Lower leg skin (tissue), 4 donors: ENCODE measurements at regions not wholly inside any gene's neighbourhood (a gene's known extent, or its start where the extent isn't known, plus 50 kb on each side); places are given as distances from the start of the nearest gene placed in this dataset.

Source experiments
- DNase-seq, 2 donors: peaks; one replicate each; pipeline ENCODE4 v3.0.0-alpha.2; 2019; ENCODE audit warnings: low spot score in 2 of 2
- H3K4me3 ChIP-seq: fragments of 200-600 bp; sonication (generic); 2 replicates; pipeline ENCODE4 v1.5.1; 2017; ENCODE audit warnings: mild to moderate bottlenecking, low read depth; ENCODE audit not compliant: poor library complexity, severe bottlenecking
- CTCF ChIP-seq, 3 donors: fragments of 450-650 bp; IDR thresholded peaks; one replicate each; pipeline ENCODE4 v1.5.1; 2016; ENCODE audit warnings: antibody characterized with exemption in 3 of 3, mild to moderate bottlenecking in 3 of 3, moderate library complexity in 2 of 3
- POLR2A ChIP-seq, 2 donors: fragments of 450-650 bp; IDR thresholded peaks; one replicate each; pipeline ENCODE4 v1.6.1; 2016 to 2017; ENCODE audit warnings: antibody characterized with exemption in 2 of 2, mild to moderate bottlenecking in 1 of 2, moderate library complexity in 1 of 2
- whole genome bisulfite sequencing, 2 donors: methylation state at CpG; one replicate each; pipeline ENCODE4 v1.1.5; 2018; 5-methylcytosine and 5-hydroxymethylcytosine counted together
- intact Hi-C: fragments of 100-400 bp; cut with DNase I; formaldehyde crosslinking; loops from one replicate; pipeline ENCODE4 v1.15.0; 2023; ENCODE audit warnings: low total_unique reads

GRCh38 chr2:58634653-58635370 is 393.7 kb upstream of the FANCL start:
- 54 to 55% methylated on average over 4 of the region's 4 CpGs for WGBS, 2 donors
- no peak for TF ChIP-seq POLR2A (IDR thresholded peaks at IDR 0.05)
- TF ChIP-seq CTCF (IDR thresholded peaks at IDR 0.05): no peak
- DNase-seq: no peak
- intact Hi-C loops: no loop called here
- no peak overlapping the region for H3K4me3 ChIP-seq

- no peak overlapping the region for H3K4me3 ChIP-seq
- TF ChIP-seq POLR2A (IDR thresholded peaks at IDR 0.05) (no peak), CTCF (IDR thresholded peaks at IDR 0.05) (no peak)
- WGBS, 2 donors: 37 to 40% methylated on average over 3 of the region's 3 CpGs
- intact Hi-C loops: no loop called here
- DNase-seq: no peak
Observed at GRCh38 chr2:58633613-58634365, 392.7 kb upstream of the FANCL start.

GRCh38 chr2:58631986-58632385 is 390.9 kb upstream of the FANCL start:
- intact Hi-C loops: no loop called here
- 61 to 70% methylated on average over 1 of the region's 1 CpG for WGBS, 2 donors
- no peak for TF ChIP-seq POLR2A (IDR thresholded peaks at IDR 0.05)
- TF ChIP-seq CTCF (IDR thresholded peaks at IDR 0.05): no peak
- H3K4me3 ChIP-seq: no peak overlapping the region
- DNase-seq: no peak

GRCh38 chr2:58629545-58630119 is 388.5 kb upstream of the FANCL start:
- no peak for DNase-seq
- no peak overlapping the region for H3K4me3 ChIP-seq
- 81 to 87% methylated on average over 4 of the region's 4 CpGs for WGBS, 2 donors
- intact Hi-C loops: loop anchor here (5.0 kb wide), 1 partner anchor 577 kb away; no protein-coding TSS in a partner anchor
- TF ChIP-seq CTCF (IDR thresholded peaks at IDR 0.05) (no peak), POLR2A (IDR thresholded peaks at IDR 0.05) (no peak)

GRCh38 chr2:58620896-58621295 is 379.8 kb upstream of the FANCL start:
- WGBS, 2 donors: 92 to 95% methylated on average over 1 of the region's 1 CpG
- no peak overlapping the region for H3K4me3 ChIP-seq
- intact Hi-C loops: no loop called here

More at GRCh38 chr2:58620896-58621295, 379.8 kb upstream of the FANCL start:
- no peak for TF ChIP-seq POLR2A (IDR thresholded peaks at IDR 0.05)
- no peak for TF ChIP-seq CTCF (IDR thresholded peaks at IDR 0.05)
- DNase-seq: no peak
